ENCODE measurements at regions not wholly inside any gene's neighbourhood (a gene's known extent, or its start where the extent isn't known, plus 50 kb on each side); places are given as distances from the start of the nearest gene placed in this dataset.

GRCh38 chr9:18235181-18235908, 238.6 kb upstream of the ADAMTSL1 start:
- DNase-seq = no peak

GRCh38 chr9:18236336-18236735, 237.6 kb upstream of the ADAMTSL1 start:
- no peak for DNase-seq

GRCh38 chr9:18237776-18238175, 236.2 kb upstream of the ADAMTSL1 start:
- DNase-seq = no peak

- DNase-seq = no peak
Observed at GRCh38 chr9:18238254-18238653, 235.7 kb upstream of the ADAMTSL1 start.

- no peak for DNase-seq
Observed at GRCh38 chr9:18238752-18239447, 235.1 kb upstream of the ADAMTSL1 start.

- DNase-seq = no peak
Observed at GRCh38 chr9:18240213-18240612, 233.7 kb upstream of the ADAMTSL1 start.

GRCh38 chr9:18245911-18246310, 228.0 kb upstream of the ADAMTSL1 start:
- DNase-seq = no peak

GRCh38 chr9:18250053-18250452, 223.9 kb upstream of the ADAMTSL1 start:
- DNase-seq = no peak

GRCh38 chr9:18253950-18254349, 220.0 kb upstream of the ADAMTSL1 start:
- no peak for DNase-seq

- DNase-seq = peak; percentile 53
Observed at GRCh38 chr9:18255158-18255629, 218.8 kb upstream of the ADAMTSL1 start.

- DNase-seq = no peak
Observed at GRCh38 chr9:18255747-18256146, 218.2 kb upstream of the ADAMTSL1 start.

- DNase-seq = no peak
Observed at GRCh38 chr9:18256568-18256967, 217.4 kb upstream of the ADAMTSL1 start.

- no peak for DNase-seq
Observed at GRCh38 chr9:18260521-18260920, 213.4 kb upstream of the ADAMTSL1 start.

GRCh38 chr9:18261181-18261580, 212.8 kb upstream of the ADAMTSL1 start:
- no peak for DNase-seq

- DNase-seq = no peak
Observed at GRCh38 chr9:18263377-18263776, 210.6 kb upstream of the ADAMTSL1 start.

GRCh38 chr9:18268381-18268780, 205.6 kb upstream of the ADAMTSL1 start:
- no peak for DNase-seq

- DNase-seq = no peak
Observed at GRCh38 chr9:18269561-18269960, 204.4 kb upstream of the ADAMTSL1 start.

- no peak for DNase-seq
Observed at GRCh38 chr9:18274693-18275092, 199.3 kb upstream of the ADAMTSL1 start.

GRCh38 chr9:18275313-18275990, 198.5 kb upstream of the ADAMTSL1 start:
- DNase-seq = no peak

GRCh38 chr9:18281291-18281690, 192.7 kb upstream of the ADAMTSL1 start:
- no peak for DNase-seq

- DNase-seq = no peak
Observed at GRCh38 chr9:18294229-18294628, 179.7 kb upstream of the ADAMTSL1 start.

- DNase-seq = no peak
Observed at GRCh38 chr9:18296702-18297055, 177.3 kb upstream of the ADAMTSL1 start.

GRCh38 chr9:18297056-18297841, 176.7 kb upstream of the ADAMTSL1 start:
- no peak for DNase-seq

All from CD4-positive, alpha-beta T cell treated with Interleukin-4 for 4 hours (primary cell).